Hepatocyte (in vitro differentiated cells): ENCODE measurements at regions not wholly inside any gene's neighbourhood (a gene's known extent, or its start where the extent isn't known, plus 50 kb on each side); places are given as distances from the start of the nearest gene placed in this dataset.

Source experiments
- DNase-seq: peaks from one replicate; pipeline ENCODE4 v3.0.0-alpha.2; 2016; ENCODE audit warnings: low spot score
- H2AFZ ChIP-seq: fragments of 200-600 bp; sonication (generic); 2 replicates; pipeline ENCODE4 v1.6.0; 2016; ENCODE audit warnings: antibody characterized with exemption, mild to moderate bottlenecking
- H3K27ac ChIP-seq: fragments of 200-600 bp; sonication (generic); 2 replicates; pipeline ENCODE4 v1.5.1; 2016; ENCODE audit warnings: mild to moderate bottlenecking
- H3K27me3 ChIP-seq: fragments of 200-600 bp; sonication (generic); 2 replicates; pipeline ENCODE4 v1.6.1; 2016
- H3K36me3 ChIP-seq: fragments of 200-600 bp; sonication (generic); replicated peaks from 2 replicates; pipeline ENCODE4 v1.5.1; 2016; ENCODE audit warnings: low read depth; ENCODE audit not compliant: insufficient read depth
- H3K4me1 ChIP-seq: fragments of 200-600 bp; sonication (generic); 2 replicates; pipeline ENCODE4 v1.5.1; 2016; ENCODE audit warnings: mild to moderate bottlenecking, moderate library complexity; ENCODE audit not compliant: insufficient read depth
- H3K4me2 ChIP-seq: fragments of 200-600 bp; sonication (generic); 2 replicates; pipeline ENCODE4 v1.6.0; 2016
- H3K4me3 ChIP-seq: fragments of 200-600 bp; sonication (generic); 2 replicates; pipeline ENCODE4 v1.5.1; 2016; ENCODE audit warnings: mild to moderate bottlenecking
- H3K79me2 ChIP-seq: fragments of 200-600 bp; sonication (generic); 2 replicates; pipeline ENCODE4 v1.6.0; 2017; ENCODE audit warnings: mild to moderate bottlenecking
- H3K9me2 ChIP-seq: fragments of 200-600 bp; sonication (generic); replicated peaks from 2 replicates; pipeline ENCODE4 v1.6.0; 2017; ENCODE audit warnings: mild to moderate bottlenecking; ENCODE audit not compliant: insufficient read depth
- H3K9me3 ChIP-seq: fragments of 200-600 bp; sonication (generic); 2 replicates; pipeline ENCODE4 v1.5.1; 2016; ENCODE audit warnings: low read depth, mild to moderate bottlenecking
- H4K20me1 ChIP-seq: fragments of 200-600 bp; sonication (generic); 2 replicates; pipeline ENCODE4 v1.6.0; 2016; ENCODE audit warnings: mild to moderate bottlenecking; ENCODE audit not compliant: insufficient read depth, poor library complexity, severe bottlenecking
- CTCF ChIP-seq: fragments of 200-600 bp; sonication (generic); IDR thresholded peaks from 2 replicates; pipeline ENCODE4 v1.5.1; 2016; ENCODE audit warnings: antibody characterized with exemption, mild to moderate bottlenecking; ENCODE audit not compliant: poor library complexity
- EZH2 ChIP-seq: fragments of 200-600 bp; sonication (generic); IDR thresholded peaks from 2 replicates; pipeline ENCODE4 v1.6.1; 2016; ENCODE audit warnings: antibody characterized with exemption, mild to moderate bottlenecking, borderline replicate concordance
- EZH2phosphoT487 ChIP-seq: fragments of 200-600 bp; sonication (generic); IDR thresholded peaks from one replicate; pipeline ENCODE4 v1.6.1; 2018; ENCODE audit warnings: antibody characterized with exemption, mild to moderate bottlenecking, low read depth, moderate library complexity; ENCODE audit not compliant: unreplicated experiment, severe bottlenecking
- WGBS: methylation state at CpG from one replicate; pipeline ENCODE4 v1.1.6; 2016; ENCODE audit warnings: low lambda C conversion rate; ENCODE audit errors: missing lambda C conversion rate; 5-methylcytosine and 5-hydroxymethylcytosine counted together

GRCh38 chr22:25389541-25389919, 170.1 kb downstream of the CRYBB2 start:
- Histone ChIP-seq H2AFZ (no peak overlapping the region), H3K9me2 (no peaks in the 10 kb centered on the region), H3K27ac (no peak overlapping the region), H4K20me1 (peaks cover 36% of the 10 kb centered on the region), H3K27me3 (no peaks in the 10 kb centered on the region), H3K4me1 (peaks cover 4% of the 10 kb centered on the region), H3K79me2 (peaks cover 65% of the 10 kb centered on the region), H3K4me3 (no peak overlapping the region), H3K9me3 (no peaks in the 10 kb centered on the region), H3K36me3 (no peaks in the 10 kb centered on the region), H3K4me2 (no peak overlapping the region)
- TF ChIP-seq EZH2phosphoT487 (no peak), CTCF (no peak), EZH2 (no peak)
- DNase-seq: no peak
- 92% methylated on average over 11 of the region's 11 CpGs for WGBS

- Histone ChIP-seq H3K4me2 (no peak overlapping the region), H3K36me3 (no peaks in the 10 kb centered on the region), H3K9me3 (no peaks in the 10 kb centered on the region), H3K9me2 (no peaks in the 10 kb centered on the region), H4K20me1 (peaks cover 36% of the 10 kb centered on the region), H3K4me3 (no peak overlapping the region), H3K4me1 (peaks cover 4% of the 10 kb centered on the region), H3K27me3 (no peaks in the 10 kb centered on the region), H3K79me2 (peaks cover 73% of the 10 kb centered on the region), H3K27ac (no peak overlapping the region), H2AFZ (no peak overlapping the region)
- no peak for DNase-seq
- TF ChIP-seq CTCF (no peak), EZH2phosphoT487 (no peak), EZH2 (no peak)
- 94% methylated on average over 20 of the region's 20 CpGs for WGBS
Observed at GRCh38 chr22:25390297-25391240, 171.1 kb downstream of the CRYBB2 start.

GRCh38 chr22:25392584-25392983, 171.9 kb upstream of the GRK3 start:
- H4K20me1 ChIP-seq: peaks cover 25% of the 10 kb centered on the region
- H2AFZ ChIP-seq: no peak overlapping the region
- H3K4me2 ChIP-seq: no peak overlapping the region
- H3K9me2 ChIP-seq: no peaks in the 10 kb centered on the region
- no peaks in the 10 kb centered on the region for H3K9me3 ChIP-seq
- H3K4me1 ChIP-seq: peaks cover 4% of the 10 kb centered on the region
- WGBS: 96% methylated on average over 8 of the region's 8 CpGs
- TF ChIP-seq EZH2: no peak
- TF ChIP-seq CTCF: no peak
- no peak for TF ChIP-seq EZH2phosphoT487
- H3K4me3 ChIP-seq: no peak overlapping the region
- H3K27me3 ChIP-seq: no peaks in the 10 kb centered on the region
- H3K27ac ChIP-seq: no peak overlapping the region
- no peaks in the 10 kb centered on the region for H3K36me3 ChIP-seq
- peaks cover 80% of the 10 kb centered on the region for H3K79me2 ChIP-seq
- DNase-seq: no peak
